GM13976 (cell line): ENCODE measurements at regions not wholly inside any gene's neighbourhood (a gene's known extent, or its start where the extent isn't known, plus 50 kb on each side); places are given as distances from the start of the nearest gene placed in this dataset.

Experiments
- DNase-seq: peaks from one replicate; pipeline ENCODE4 v3.0.0; 2012; ENCODE audit warnings: low spot score
- in situ Hi-C: fragments of 300-500 bp; cut with MboI; formaldehyde crosslinking; loops from one replicate; pipeline ENCODE4 v1.12.0; 2022; ENCODE audit warnings: low sequenced_read_pairs, mixed read lengths, inconsistent platforms; ENCODE audit not compliant: unreplicated experiment
- TF ChIP-seq, protein P1 (sequence below): IDR thresholded peaks from 2 replicates; pipeline ENCODE4 v1.5.1; 2012; ENCODE audit warnings: borderline replicate concordance, mild to moderate bottlenecking; ENCODE audit not compliant: insufficient read depth; ENCODE audit errors: extremely low read depth, missing control alignments, control extremely low read depth

DNA sequence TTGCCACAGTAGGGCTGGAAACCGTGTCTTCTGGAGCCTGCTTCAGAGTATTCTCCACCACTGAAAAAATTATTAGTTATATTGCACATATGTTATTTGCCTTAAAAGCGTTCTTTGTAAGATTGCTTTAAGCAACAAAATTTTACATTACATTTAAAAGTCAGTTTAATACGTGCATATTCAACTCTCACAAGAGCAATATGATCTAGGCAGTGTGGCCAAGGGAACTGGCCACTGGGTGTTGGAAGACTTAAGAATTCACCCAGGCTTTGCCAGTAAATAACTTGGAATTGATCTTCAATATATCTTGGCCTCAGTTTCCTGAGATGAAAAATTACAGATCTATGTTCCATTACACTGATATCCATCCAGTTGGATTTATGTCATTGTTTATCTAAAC, 694.4 kb downstream of the EFNA5 start:
- TF ChIP-seq, protein P1, sequence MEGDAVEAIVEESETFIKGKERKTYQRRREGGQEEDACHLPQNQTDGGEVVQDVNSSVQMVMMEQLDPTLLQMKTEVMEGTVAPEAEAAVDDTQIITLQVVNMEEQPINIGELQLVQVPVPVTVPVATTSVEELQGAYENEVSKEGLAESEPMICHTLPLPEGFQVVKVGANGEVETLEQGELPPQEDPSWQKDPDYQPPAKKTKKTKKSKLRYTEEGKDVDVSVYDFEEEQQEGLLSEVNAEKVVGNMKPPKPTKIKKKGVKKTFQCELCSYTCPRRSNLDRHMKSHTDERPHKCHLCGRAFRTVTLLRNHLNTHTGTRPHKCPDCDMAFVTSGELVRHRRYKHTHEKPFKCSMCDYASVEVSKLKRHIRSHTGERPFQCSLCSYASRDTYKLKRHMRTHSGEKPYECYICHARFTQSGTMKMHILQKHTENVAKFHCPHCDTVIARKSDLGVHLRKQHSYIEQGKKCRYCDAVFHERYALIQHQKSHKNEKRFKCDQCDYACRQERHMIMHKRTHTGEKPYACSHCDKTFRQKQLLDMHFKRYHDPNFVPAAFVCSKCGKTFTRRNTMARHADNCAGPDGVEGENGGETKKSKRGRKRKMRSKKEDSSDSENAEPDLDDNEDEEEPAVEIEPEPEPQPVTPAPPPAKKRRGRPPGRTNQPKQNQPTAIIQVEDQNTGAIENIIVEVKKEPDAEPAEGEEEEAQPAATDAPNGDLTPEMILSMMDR, result no peak
- in situ Hi-C loops, result no loop called here
- DNase-seq, result no peak

DNA sequence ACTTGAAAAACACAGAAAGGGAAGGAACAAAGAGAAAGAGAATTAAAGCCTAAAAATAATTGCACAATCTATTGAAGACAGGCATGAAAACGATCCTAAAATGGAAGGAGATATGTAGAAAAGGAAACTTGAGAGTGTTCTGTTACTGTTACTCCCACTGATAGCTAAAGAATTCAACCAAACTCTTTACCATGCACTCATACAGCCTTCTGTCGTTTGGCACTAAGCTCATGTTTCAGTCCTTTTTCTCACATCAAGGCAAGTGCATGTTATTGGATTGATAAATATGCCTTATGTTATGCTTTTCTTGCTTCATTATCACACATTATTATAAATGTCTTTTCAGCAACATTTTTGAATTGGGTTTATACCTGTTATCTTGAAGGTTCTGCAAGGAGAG, 696.5 kb downstream of the EFNA5 start:
- TF ChIP-seq, protein P1, result no peak
- in situ Hi-C loops, result no loop called here
- no peak for DNase-seq

DNA sequence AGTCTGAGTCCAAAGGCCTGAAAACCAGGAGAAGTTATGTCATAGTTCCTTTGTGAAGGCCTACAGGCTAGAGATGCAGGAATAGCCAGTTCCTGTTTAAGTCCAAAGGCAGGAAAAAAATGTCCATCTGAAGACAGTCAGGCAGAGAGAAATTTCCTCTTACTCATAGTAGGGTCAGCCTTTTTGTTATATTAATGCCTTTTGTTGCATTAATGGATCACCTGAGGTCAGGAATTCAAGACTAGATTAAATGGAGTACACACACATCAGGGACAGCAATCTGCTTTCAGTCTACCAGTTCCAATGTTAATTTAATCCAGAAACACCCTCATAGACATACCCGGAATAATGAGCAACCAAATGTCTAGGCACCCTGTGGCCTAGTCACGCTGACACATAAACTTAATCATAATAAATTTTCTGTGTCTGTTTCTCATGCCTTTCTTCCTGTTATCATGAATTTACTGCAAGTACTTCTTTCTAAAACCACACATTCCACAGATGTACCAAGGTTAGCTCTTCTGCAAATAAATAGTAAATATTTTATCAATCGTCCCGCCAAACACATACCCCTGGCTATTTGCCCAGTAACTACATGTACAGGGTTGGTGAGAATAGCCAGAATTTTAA, 703.9 kb downstream of the EFNA5 start:
- TF ChIP-seq, protein P1, result no peak
- no peak for DNase-seq
- in situ Hi-C loops, result no loop called here

DNA sequence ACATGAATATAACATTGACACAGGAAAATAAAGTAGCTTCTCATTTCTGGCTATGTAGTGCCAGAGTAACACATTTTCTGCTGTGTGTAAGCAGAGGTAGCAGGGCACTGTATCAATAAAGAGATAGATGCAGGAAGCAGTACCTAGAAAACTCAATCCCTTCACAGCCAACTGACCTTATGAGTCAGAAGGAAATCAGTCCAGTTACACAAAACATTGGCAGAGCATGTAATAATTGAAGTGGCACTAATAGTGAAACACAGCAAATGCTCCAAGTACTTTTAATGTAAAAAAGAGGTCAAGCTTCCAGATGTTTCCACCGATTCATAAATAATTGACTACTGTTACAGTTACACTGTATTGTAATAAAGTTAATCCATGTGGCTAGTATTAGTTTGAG, 706.6 kb downstream of the EFNA5 start:
- no peak for DNase-seq
- TF ChIP-seq, protein P1, result no peak
- in situ Hi-C loops, result no loop called here

DNA sequence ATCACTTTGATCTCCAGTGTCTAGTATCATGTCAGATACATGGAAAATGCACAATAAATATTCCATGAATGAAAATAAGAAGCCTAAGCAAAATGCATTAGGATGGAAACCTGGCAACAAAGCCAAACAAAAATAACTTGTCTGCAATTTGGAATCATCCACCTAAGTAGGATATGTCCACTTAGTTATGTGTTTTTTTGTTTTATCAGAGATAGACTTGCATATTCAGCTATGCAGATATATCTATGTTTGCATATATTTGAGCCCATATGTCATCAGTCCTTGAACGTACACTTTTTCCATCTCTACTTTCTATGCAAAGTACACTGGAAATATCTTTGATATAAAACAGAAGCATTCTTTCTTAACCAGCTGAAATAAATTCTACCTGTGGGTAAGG, 707.1 kb downstream of the EFNA5 start:
- TF ChIP-seq, protein P1, result no peak
- in situ Hi-C loops, result no loop called here
- DNase-seq, result no peak

DNA sequence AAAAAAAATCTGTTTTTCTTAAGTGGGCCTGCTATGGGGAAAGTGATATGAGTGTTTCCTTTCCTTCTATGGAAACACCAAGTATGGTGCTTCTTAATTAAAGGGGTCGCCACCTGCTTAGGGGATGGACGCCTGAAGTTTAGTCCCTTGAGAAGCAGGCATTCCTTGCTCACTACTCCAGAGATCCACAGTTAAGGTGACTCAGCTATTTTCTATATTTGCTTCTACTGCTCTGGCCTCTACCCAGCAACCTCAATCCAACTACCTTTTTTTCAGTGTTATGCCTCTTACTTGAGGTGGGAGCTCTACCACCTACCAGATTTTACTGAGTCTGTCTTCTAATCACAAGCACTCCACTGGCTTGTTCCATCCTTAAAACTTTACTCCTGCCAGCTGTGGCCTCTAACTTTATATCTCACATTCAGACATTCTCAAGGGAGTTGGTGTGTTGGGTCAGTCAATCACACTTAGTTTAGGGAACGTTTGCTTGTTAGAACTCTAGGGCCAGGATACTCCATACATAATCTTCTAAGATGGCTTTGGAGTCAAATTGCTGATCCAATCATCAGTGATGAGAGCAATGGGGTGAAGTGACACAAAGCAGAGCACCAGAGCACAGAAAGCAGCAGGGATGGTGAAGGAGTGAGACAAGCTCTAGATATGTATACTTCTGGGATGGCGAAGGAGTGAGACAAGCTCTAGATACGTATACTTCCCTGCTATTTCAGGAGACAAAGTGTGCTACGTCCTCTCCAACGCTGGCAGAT, 708.1 kb downstream of the EFNA5 start:
- DNase-seq, result no peak
- in situ Hi-C loops, result no loop called here
- TF ChIP-seq, protein P1, result no peak

DNA sequence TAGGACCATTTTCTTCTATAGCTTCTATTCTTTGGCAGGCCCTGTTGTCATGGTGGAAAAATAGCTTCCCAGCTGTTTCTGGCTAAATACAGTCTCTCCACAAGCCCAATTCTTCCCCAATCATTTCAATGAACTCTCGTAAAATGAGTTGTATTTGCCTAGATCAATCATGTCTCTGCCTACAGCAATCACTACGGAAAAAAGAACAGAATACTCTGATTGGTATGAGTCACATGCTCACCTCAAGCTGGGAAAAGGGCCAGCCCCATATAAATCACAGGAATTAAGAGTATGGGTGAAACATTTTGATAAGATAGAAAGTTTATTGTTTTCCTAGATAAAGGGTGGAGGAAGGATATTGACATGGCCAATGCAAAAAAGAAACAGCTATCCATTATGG, 711.4 kb downstream of the EFNA5 start:
- in situ Hi-C loops, result no loop called here
- TF ChIP-seq, protein P1, result no peak
- no peak for DNase-seq
